Epithelial cell of proximal tubule (primary cell): ENCODE measurements at regions not wholly inside any gene's neighbourhood (a gene's known extent, or its start where the extent isn't known, plus 50 kb on each side); places are given as distances from the start of the nearest gene placed in this dataset.
A peak's percentile ranks its signal among the peaks of the same experiment; 100 is the strongest.
"Not testable (repeated sequence)": the region's sequence is repeated elsewhere in the genome, so short reads cannot be mapped to it uniquely, and the experiment has no call there.

Source experiments
- DNase-seq: peaks from one replicate; pipeline ENCODE4 v3.0.0-alpha.2; 2011; ENCODE audit warnings: low read depth
- H3K4me3 ChIP-seq: 2 replicates; pipeline ENCODE4 v1.5.1; 2011; ENCODE audit warnings: low read depth, mild to moderate bottlenecking, low read length
- CTCF ChIP-seq: conservative IDR thresholded peaks from 2 replicates; pipeline ENCODE4 v1.5.1; 2012; ENCODE audit warnings: low read depth, mild to moderate bottlenecking, low read length

GRCh38 chr20:47854687-47855212, 69.5 kb upstream of the SULF2 start:
- no peak overlapping the region for H3K4me3 ChIP-seq
- DNase-seq, result no peak
- TF ChIP-seq CTCF, result peak; percentile 69

GRCh38 chr20:47851774-47852173, 66.5 kb upstream of the SULF2 start:
- DNase-seq, result no peak
- TF ChIP-seq CTCF, result no peak
- H3K4me3 ChIP-seq, result no peak overlapping the region

GRCh38 chr20:47850146-47850545, 64.9 kb upstream of the SULF2 start:
- no peak for TF ChIP-seq CTCF
- DNase-seq, result no peak
- no peak overlapping the region for H3K4me3 ChIP-seq

- TF ChIP-seq CTCF, result no peak
- no peak overlapping the region for H3K4me3 ChIP-seq
- no peak for DNase-seq
Measured at GRCh38 chr20:47849596-47849995, 64.3 kb upstream of the SULF2 start.

- H3K4me3 ChIP-seq, result no peak overlapping the region
- no peak for DNase-seq
- TF ChIP-seq CTCF, result no peak
Measured at GRCh38 chr20:47849006-47849405, 63.7 kb upstream of the SULF2 start.

GRCh38 chr20:47848534-47848933, 63.3 kb upstream of the SULF2 start:
- not testable (repeated sequence) for H3K4me3 ChIP-seq, DNase-seq

- DNase-seq, result peak; percentile 64
- no peak for TF ChIP-seq CTCF
- no peak overlapping the region for H3K4me3 ChIP-seq
Measured at GRCh38 chr20:47847884-47848485, 62.7 kb upstream of the SULF2 start.

GRCh38 chr20:47847220-47847619, 61.9 kb upstream of the SULF2 start:
- not testable (repeated sequence) for DNase-seq, H3K4me3 ChIP-seq

- not testable (repeated sequence) for DNase-seq, H3K4me3 ChIP-seq
Measured at GRCh38 chr20:47846651-47847050, 61.4 kb upstream of the SULF2 start.

- not testable (repeated sequence) for H3K4me3 ChIP-seq, DNase-seq
Measured at GRCh38 chr20:47845382-47845977, 60.2 kb upstream of the SULF2 start.

GRCh38 chr20:47844568-47844906, 59.3 kb upstream of the SULF2 start:
- DNase-seq, H3K4me3 ChIP-seq: not testable (repeated sequence)
